ENCODE measurements at regions not wholly inside any gene's neighbourhood (a gene's known extent, or its start where the extent isn't known, plus 50 kb on each side); places are given as distances from the start of the nearest gene placed in this dataset.

- no peak for DNase-seq
These were observed 232.8 kb downstream of the GLI2 start for GRCh38 chr2:120968307-120969015.

GRCh38 chr2:120969613-120970355, 234.1 kb downstream of the GLI2 start:
- no peak for DNase-seq

GRCh38 chr2:120971866-120972265, 236.2 kb downstream of the GLI2 start:
- no peak for DNase-seq

DNA sequence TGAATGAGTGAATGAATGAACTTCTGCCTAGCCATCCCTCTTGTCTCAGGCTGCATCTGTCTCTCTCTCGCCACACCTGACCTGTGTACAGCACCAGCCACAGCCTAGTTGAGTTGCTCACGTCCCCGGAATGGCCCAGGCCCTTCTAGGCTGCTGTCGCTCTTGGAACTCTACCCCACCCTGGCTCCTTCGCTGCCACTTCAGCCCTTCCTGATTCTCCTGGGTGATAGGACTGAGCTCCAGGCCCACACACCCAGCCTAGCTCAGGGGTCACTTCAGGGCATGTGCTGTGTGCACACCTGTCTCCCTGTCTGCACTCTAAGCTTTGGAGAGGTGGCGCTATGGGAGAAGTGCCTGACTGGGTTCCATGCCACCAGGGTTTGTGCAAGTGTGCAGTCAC, 236.6 kb downstream of the GLI2 start:
- DNase-seq = no peak

- DNase-seq = no peak
These were observed 237.5 kb downstream of the GLI2 start for GRCh38 chr2:120973196-120973595.

- no peak for DNase-seq
These were observed 239.3 kb downstream of the GLI2 start for GRCh38 chr2:120974950-120975349.

DNA sequence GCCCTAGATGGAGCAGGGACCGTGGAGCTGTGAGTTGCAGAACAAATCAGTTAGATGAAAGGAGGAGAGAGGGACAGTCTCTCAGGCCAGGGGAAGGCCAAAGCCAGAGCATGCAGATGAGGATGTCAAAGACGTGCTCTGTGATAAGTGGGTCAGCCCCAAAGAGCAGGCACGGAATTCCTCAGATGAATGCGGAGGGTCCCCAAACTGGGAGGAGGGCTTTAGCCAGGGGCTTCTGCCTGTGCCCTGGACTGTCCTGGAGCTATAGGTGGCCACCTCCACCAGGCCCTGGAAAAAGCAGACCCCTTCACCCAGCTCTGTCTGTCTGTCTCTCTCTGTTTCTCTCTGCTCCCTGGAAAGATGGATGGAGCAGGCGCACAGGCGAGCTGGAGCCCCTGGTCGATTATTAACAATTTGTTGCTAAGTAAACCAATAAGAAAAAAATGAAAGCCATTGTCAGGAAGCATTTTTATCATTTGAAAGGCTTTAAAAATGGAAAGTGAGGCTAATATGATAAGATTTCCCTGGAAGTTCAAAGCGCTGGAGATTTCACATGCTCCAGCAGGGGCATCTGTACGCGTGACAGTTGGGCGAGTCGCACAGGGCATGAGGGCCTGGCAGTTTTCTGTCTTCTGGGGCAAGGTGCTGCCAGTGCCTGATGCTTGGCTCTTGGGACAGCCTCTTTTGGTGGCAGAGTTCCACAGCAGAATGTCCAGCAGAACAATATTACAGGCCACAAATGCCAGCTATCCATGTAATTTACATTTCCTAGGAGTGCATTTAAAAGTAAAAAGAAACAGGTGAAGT, 241.0 kb downstream of the GLI2 start:
- no peak for DNase-seq

DNA sequence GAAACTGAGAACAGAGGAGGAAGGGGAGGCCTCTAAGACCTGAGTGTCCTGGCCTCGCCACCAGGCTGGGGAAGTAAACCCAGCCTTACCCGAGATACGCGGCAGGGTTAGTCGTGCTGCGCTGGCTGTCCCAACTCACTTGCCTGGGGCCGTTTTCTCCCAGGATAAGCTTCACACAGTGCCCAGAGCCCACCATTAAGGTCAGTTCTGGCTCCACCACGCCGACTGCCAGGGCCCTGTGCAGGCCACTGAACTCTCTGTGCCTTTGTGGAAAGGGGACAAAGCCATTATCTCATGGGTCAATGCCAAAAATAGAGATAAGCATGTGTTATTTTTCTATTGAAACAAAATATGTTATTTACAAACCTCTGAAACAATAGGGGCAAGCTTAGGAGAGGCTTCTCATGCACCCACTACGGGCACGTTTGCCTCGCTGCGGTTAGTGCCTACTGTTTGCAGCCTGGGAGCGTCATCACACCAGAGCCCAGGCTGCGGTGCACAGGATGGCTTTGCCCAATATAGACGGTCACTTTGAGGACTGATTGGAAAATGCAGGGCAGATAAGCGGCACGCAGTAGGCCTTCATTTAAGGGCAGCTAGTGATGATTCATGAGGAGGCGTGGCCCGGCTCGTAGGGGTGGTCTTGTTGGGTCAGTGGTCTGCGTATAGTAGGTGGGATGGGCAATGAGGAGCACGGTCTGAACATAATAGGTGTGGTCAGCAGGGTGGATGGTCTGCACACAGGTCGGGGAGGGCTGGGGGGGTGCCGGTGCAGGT, 242.1 kb downstream of the GLI2 start:
- no peak for DNase-seq

DNA sequence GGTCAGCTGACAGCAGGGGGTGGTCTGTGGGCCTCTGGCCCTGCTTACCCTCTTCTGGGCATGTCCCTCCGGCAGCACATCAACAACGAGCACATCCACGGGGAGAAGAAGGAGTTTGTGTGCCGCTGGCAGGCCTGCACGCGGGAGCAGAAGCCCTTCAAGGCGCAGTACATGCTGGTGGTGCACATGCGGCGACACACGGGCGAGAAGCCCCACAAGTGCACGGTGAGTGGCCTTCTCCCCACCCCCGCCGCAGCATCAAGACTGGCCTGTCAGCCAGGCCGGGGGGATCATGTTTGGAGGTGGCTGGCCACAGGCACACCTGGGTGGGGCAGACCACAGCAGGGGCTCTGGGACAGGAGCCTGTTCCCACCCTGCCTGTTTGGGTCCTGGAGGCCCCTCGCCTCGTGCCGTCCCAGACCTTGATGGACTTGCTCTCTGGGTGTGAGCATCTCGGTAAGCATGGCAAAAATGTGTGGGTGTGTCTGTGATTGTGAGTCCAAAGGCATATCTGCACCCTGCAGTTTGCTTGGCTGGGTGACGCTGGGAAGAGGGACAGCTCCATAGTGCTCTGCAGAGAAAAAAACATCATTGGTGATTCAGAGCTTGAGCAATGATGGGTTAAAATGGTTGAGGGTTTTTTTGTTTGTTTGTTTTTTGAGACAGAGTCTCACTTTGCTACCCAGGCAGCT, 242.8 kb downstream of the GLI2 start:
- no peak for DNase-seq

DNA sequence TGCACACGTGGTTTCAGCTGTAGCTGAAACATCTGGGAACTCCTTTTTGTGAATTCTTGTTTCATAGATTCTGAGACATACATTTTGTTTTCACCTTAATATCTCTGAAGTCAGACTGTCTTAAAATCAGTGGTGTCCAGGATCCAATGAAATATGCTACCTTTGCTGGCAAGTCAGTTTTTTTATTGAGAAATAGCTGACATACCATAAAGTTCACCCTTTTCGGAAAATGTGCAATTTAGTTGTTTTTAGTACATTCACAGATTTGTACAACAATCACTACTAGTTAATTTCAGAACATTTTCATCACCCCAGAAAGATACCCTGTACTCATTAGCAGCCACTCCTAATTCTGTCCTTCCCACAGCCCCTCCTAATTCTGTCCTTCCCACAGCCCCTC, 243.7 kb downstream of the GLI2 start:
- DNase-seq = no peak

DNA sequence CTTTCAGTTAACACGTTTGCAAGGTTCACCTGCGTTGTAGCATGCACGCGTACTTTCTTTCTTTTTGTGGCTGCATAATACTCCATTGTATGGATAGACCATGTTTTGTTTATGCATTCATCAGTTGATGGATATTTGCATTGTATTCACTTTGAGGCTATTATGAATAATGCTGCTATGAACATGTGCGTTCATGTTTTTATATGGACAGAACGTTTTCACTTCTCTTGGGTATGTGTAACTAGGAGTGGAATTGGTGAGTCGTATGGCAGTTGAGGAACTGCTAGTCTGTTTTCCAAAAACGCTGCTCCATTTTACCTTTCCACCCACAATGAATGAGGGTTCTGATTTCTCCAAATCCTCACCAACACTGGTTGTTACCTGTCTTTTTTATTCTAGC, 244.3 kb downstream of the GLI2 start:
- no peak for DNase-seq

DNA sequence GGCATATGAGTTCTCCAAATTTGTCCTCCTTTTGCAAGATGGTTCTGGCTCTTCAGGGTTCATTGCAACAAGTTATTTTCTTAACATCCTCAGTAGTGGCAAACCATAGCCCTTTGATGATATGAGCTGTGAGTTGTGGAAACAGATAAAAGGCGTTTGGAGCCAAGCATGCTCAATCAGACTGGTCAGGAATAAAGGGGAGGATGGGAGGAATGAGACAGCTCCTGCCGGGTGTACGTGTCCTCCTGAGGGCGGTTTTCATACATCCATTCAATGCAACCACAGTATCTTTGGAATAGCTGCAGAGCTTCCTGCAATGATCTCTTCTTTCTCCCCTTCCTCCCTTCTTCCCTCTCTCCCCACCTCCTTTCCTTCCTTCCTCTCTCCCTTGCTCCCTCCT, 245.8 kb downstream of the GLI2 start:
- no peak for DNase-seq

GRCh38 chr2:120982598-120982997, 246.9 kb downstream of the GLI2 start:
- DNase-seq = no peak

GRCh38 chr2:120983344-120983743, 247.7 kb downstream of the GLI2 start:
- peak in 10 of 56 donors; percentile 7 to 26 (median 11) for DNase-seq

- no peak for DNase-seq
These were observed 248.4 kb downstream of the GLI2 start for GRCh38 chr2:120984046-120984445.

DNA sequence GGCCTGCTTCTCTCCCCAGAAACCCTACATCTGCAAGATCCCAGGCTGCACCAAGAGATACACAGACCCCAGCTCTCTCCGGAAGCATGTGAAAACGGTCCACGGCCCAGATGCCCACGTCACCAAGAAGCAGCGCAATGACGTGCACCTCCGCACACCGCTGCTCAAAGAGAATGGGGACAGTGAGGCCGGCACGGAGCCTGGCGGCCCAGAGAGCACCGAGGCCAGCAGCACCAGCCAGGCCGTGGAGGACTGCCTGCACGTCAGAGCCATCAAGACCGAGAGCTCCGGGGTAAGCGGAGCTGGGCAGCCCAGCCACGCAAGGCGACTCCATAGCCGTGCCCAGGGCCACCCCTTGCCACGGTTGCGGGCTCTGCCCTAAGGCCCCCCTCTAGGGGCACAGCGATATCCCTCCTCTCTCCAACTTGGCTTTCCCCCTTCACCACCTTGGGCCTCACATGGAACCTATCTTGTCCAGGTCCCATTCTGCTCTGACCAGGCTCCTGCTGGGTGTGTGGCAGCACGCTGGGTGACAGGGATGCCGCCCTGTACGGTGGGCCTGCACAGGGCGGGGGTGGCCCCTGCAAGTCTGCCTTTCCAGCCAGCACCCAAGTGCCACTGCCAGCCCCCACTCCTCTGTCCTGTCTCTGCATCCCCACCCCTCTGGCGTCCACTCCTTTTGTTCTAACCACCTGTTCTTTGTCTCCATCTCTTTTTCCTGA, 248.9 kb downstream of the GLI2 start:
- DNase-seq = no peak

DNA sequence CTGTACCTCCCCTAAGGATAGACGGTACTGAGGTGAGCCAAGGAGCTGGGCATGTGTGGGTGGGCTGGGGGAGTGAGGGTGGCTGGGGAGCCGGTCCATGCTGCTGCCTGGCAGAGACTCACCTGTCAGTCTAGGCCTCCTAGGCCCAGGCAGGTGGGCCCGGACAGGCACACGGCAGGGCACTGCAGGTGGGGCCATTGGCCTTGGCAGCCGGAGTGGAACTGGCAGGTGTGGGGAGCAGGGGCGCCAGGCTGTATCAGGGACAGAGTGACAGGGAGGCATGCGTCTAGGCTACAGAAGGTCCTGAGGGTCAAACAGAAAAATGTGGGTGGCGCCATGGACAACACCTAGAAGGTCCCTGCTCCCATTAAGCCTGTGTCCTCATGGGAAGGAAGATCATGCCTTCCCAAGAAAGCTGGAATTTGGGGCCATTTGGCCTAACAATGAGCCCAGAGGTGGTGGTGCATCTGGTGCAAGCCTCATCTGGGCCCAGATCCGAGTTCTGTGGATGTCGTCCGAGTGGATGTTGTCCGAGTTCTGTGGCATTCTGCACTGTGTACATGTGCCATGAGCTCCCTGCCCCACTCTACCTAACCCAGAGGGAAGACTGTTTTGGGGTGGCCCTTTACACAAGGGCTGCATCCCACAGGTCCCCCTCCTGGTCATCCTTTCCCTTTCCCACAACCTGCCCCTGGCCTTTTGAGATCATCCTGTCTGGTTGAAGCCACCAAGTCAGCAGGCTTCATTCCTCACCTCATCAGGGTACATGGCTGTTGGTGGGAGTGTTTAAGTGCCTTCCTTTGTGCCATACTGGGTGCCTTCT, 249.7 kb downstream of the GLI2 start:
- no peak for DNase-seq

GRCh38 chr2:120985997-120986651, 250.5 kb downstream of the GLI2 start:
- no peak for DNase-seq
